SK-N-MC (cell line): ENCODE measurements at regions not wholly inside any gene's neighbourhood (a gene's known extent, or its start where the extent isn't known, plus 50 kb on each side); places are given as distances from the start of the nearest gene placed in this dataset.

Experiments
- EZH2 ChIP-seq: fragments of 200-600 bp; sonication (generic); IDR thresholded peaks from one replicate; pipeline ENCODE4 v1.6.1; 2017; ENCODE audit warnings: antibody characterized with exemption
- POLR2AphosphoS5 ChIP-seq: IDR thresholded peaks from 2 replicates; pipeline ENCODE4 v1.6.1; 2012; ENCODE audit warnings: mild to moderate bottlenecking, low read depth, low read length, borderline replicate concordance

GRCh38 chr5:26828294-26828693, 210.1 kb downstream of the CDH9 start:
- TF ChIP-seq POLR2AphosphoS5: no peak
- no peak for TF ChIP-seq EZH2
